OCI-LY3 (cell line): ENCODE measurements at regions not wholly inside any gene's neighbourhood (a gene's known extent, or its start where the extent isn't known, plus 50 kb on each side); places are given as distances from the start of the nearest gene placed in this dataset.

Experiments used
- CTCF ChIP-seq: fragments of 200-600, 300-600 bp; sonication (generic); IDR thresholded peaks from 2 replicates; pipeline ENCODE4 v1.5.1; 2014; ENCODE audit warnings: antibody characterized with exemption, low read length, low read depth
- EZH2phosphoT487 ChIP-seq: fragments of 200-600 bp; shearing (Covaris generic); IDR thresholded peaks from 2 replicates; pipeline ENCODE4 v1.6.1; 2018; ENCODE audit warnings: antibody characterized with exemption, mixed run types, low read depth

- TF ChIP-seq CTCF, result no peak
- TF ChIP-seq EZH2phosphoT487, result no peak
Observed at GRCh38 chr5:99133921-99134320, 205.1 kb upstream of the CHD1 start.
